ENCODE measurements at regions not wholly inside any gene's neighbourhood (a gene's known extent, or its start where the extent isn't known, plus 50 kb on each side); places are given as distances from the start of the nearest gene placed in this dataset.

DNA sequence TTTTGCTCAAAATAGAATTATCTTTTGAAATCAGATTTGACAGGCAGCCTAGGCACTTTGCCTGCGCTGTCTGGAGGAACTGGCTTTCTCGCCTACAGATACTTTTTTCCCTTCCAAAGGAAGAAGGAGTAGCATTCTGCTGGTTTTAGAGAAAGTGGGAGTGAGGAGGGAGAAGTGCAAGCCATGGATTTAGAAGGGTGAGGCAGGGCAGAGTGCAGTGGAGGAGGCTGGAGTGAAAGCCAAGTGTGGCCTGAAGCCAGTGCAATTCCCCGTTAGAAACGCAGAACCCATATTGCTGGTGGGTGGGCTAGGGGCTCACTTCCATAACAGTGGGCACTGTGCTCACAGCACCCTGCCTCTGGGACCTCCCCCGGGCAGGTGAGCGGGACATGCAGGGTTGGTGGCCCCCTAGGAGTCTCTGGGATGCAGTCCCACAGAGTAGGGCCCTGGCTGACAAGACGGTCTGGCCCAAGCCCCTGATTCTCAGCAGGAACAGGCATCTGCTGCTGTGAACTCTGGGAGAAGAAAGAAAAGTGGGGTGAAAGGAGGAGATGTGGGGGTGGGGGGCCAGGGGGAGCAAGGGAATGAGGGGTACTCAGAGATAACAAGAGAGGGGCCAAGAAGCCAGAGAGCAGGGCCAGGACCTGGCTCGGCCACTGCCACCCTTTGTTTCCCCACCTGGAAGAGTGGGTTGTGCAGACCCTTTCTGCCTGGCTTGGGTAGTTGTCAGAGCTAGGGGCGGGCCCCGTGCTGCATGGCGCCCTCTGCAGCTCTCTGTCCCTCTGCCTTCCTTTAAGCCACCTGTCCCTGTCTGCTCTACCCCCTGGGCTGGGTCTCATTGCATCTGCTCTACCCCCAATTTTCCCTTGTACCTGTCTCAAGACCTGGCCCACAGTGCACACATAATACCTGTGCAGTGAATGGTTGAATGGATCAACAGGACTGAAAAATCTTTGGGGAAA, 273.5 kb upstream of the HS6ST1 start:
- DNase-seq (ENCODE audit: low read depth, low spot score) (no peak), FAIRE-seq (no peak)
- Histone ChIP-seq H3K4me2 (ENCODE audit: control insufficient read depth, extremely low read depth, insufficient read depth, low read depth, low read length) (no peak overlapping the region), H3K36me3 (ENCODE audit: control insufficient read depth in 2 of 2, extremely low read depth in 1 of 2, insufficient read depth in 2 of 2, low read length in 2 of 2) (no peaks in the 10 kb centered on the region), H3K79me2 (ENCODE audit: control insufficient read depth, insufficient read depth, low read length) (no peaks in the 10 kb centered on the region), H2AFZ (ENCODE audit: control insufficient read depth, low read length) (no peak overlapping the region), H3K9me1 (ENCODE audit: control insufficient read depth, extremely low read depth, insufficient read depth, low read length) (no peaks in the 10 kb centered on the region), H3K27me3 (ENCODE audit: control insufficient read depth, extremely low read depth, insufficient read depth, low read length) (no peaks in the 10 kb centered on the region), H3K9me3 (ENCODE audit: control insufficient read depth, low read depth, low read length) (no peaks in the 10 kb centered on the region), H3K4me3 (ENCODE audit: control insufficient read depth in 2 of 3, extremely low read depth in 1 of 3, insufficient read depth in 2 of 3, low read depth in 1 of 3, low read length in 3 of 3) (no peak overlapping the region), H3K9ac (ENCODE audit: control insufficient read depth, extremely low read depth, insufficient read depth, low read length) (no peak overlapping the region), H4K20me1 (ENCODE audit: control insufficient read depth, extremely low read depth, insufficient read depth, low read length) (no peaks in the 10 kb centered on the region), H3K27ac (ENCODE audit: control insufficient read depth, insufficient read depth, low read length) (no peak overlapping the region), H3K4me1 (ENCODE audit: control insufficient read depth, extremely low read depth, insufficient read depth, low read length) (no peaks in the 10 kb centered on the region)
- dilution Hi-C loops (cut with MboI; ENCODE audit: extremely low pct_ligation_motif_present, low sequenced_read_pairs) = no loop called here
- TF ChIP-seq CTCF (optimal IDR thresholded peaks at IDR 0.05 in 1 of 3, IDR thresholded peaks at IDR 0.05 in 1 of 3, conservative IDR thresholded peaks at IDR 0.05 in 1 of 3; ENCODE audit: extremely low read depth in 1 of 3, insufficient read depth in 2 of 3, low read length in 3 of 3) (no peak), EZH2 (IDR thresholded peaks at IDR 0.05; ENCODE audit: low read length) (no peak)

DNA sequence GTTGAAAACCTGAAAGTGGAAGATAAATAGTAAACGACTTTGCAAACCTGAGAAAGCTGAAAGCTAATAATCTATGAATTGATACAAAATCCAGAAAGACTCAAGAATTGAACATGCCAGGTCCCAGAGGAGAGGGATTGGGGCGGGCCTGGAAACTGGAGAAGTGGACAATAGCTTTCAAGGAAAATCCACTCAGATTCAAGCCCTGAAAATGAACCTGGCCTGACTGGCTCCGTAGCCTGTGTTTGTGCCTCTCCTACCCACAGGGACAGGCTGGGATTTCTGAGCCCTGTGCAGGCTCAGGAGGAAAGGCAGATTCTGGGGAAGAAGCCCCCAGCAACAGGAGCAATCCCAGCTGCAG, 274.8 kb upstream of the HS6ST1 start:
- Histone ChIP-seq H3K27me3 (ENCODE audit: control insufficient read depth, extremely low read depth, insufficient read depth, low read length) (no peaks in the 10 kb centered on the region), H3K9ac (ENCODE audit: control insufficient read depth, extremely low read depth, insufficient read depth, low read length) (no peak overlapping the region), H3K27ac (ENCODE audit: control insufficient read depth, insufficient read depth, low read length) (no peak overlapping the region), H3K9me3 (ENCODE audit: control insufficient read depth, low read depth, low read length) (no peaks in the 10 kb centered on the region), H3K36me3 (ENCODE audit: control insufficient read depth in 2 of 2, extremely low read depth in 1 of 2, insufficient read depth in 2 of 2, low read length in 2 of 2) (no peaks in the 10 kb centered on the region), H4K20me1 (ENCODE audit: control insufficient read depth, extremely low read depth, insufficient read depth, low read length) (no peaks in the 10 kb centered on the region), H2AFZ (ENCODE audit: control insufficient read depth, low read length) (no peak overlapping the region), H3K9me1 (ENCODE audit: control insufficient read depth, extremely low read depth, insufficient read depth, low read length) (no peaks in the 10 kb centered on the region), H3K4me2 (ENCODE audit: control insufficient read depth, extremely low read depth, insufficient read depth, low read depth, low read length) (no peak overlapping the region), H3K4me3 (ENCODE audit: control insufficient read depth in 2 of 3, extremely low read depth in 1 of 3, insufficient read depth in 2 of 3, low read depth in 1 of 3, low read length in 3 of 3) (no peak overlapping the region), H3K4me1 (ENCODE audit: control insufficient read depth, extremely low read depth, insufficient read depth, low read length) (no peaks in the 10 kb centered on the region), H3K79me2 (ENCODE audit: control insufficient read depth, insufficient read depth, low read length) (no peaks in the 10 kb centered on the region)
- dilution Hi-C loops (cut with MboI; ENCODE audit: extremely low pct_ligation_motif_present, low sequenced_read_pairs) = no loop called here
- no peak for DNase-seq (ENCODE audit: low read depth, low spot score)
- FAIRE-seq = no peak
- TF ChIP-seq EZH2 (IDR thresholded peaks at IDR 0.05; ENCODE audit: low read length) = no peak
- no peak for TF ChIP-seq CTCF (optimal IDR thresholded peaks at IDR 0.05 in 1 of 3, IDR thresholded peaks at IDR 0.05 in 1 of 3, conservative IDR thresholded peaks at IDR 0.05 in 1 of 3; ENCODE audit: extremely low read depth in 1 of 3, insufficient read depth in 2 of 3, low read length in 3 of 3)
